T-helper 2 cell treated with Interferon-gamma antibody and Interleukin-4, amounts not matched to agents 100 ng/mL and 5 ng/mL, for 36 hours (primary cell): ENCODE measurements at regions not wholly inside any gene's neighbourhood (a gene's known extent, or its start where the extent isn't known, plus 50 kb on each side); places are given as distances from the start of the nearest gene placed in this dataset.

Experiments used
- intact Hi-C: fragments of 100-400 bp; cut with micrococcal nuclease; formaldehyde crosslinking; loops from one replicate; pipeline ENCODE4 v1.15.1; 2023

GRCh38 chr2:128736046-128736688 lies 417.5 kb upstream of the HS6ST1 start:
- intact Hi-C loops: loop anchor here (5.0 kb wide), 2 partner anchors 414 to 1111 kb away; no protein-coding TSS in a partner anchor

DNA sequence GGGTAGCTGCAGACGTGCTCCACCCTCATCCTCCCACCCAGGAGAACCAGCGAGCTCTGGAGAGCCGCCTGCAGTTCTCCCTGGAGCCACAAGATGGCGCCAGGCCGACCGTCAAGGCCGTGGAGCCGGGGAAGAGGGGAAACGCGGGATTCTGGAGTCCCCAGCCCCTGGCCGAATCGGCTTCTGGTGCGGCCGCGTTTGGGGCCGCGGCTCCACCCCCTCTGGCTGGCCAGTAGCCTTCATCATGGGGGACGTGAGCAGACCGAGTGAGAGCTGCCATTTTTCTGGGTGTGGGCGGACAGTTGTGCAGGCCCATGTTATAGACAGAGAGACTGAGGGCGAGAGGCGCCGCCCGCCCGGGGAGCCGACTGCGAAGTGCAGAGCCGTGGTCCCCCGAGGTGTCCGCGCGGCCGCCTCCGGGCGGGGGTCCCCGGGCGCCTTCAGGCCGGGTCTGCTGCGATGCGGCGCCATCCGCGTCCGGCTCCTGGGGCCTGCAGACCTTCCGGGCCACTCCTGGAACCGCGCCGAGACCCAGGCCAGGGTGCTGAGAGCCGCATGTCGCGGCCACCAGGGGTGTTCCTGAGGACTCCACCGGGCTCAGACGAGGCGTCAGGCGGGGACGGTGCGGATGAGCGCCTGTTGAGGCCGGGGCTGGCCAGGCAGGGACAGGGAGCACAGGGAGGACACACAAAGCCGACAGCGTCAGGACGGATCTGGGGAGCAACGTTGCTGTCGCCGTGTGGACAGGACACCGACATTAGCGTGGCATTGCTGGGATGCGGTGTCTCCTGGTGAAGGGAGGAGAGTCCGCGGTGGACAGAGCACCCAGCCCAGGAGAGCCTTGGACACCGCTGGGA lies 418.2 kb upstream of the HS6ST1 start:
- intact Hi-C loops: loop anchor here (5.0 kb wide), 2 partner anchors 415 to 1110 kb away; no protein-coding TSS in a partner anchor

DNA sequence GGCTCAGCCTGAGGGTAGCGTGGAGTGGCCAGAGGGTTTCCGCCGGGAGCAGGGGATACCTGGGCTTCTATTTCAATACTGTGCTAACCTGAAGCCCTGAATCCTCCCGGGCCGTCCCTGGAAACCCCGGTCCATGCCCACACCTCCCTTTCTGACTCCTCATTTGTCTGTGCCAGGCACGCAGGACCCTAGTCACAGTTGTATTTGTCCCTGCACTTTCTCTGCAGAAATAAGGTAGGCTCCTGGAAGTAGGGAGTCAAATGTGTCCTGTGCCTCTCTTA lies 418.8 kb upstream of the HS6ST1 start:
- intact Hi-C loops: loop anchor here (5.0 kb wide), 2 partner anchors 415 to 1110 kb away; no protein-coding TSS in a partner anchor

- intact Hi-C loops: loop anchor here (5.0 kb wide), 2 partner anchors 416 to 1109 kb away; no protein-coding TSS in a partner anchor
These were observed 419.9 kb upstream of the HS6ST1 start for GRCh38 chr2:128738446-128739110.

DNA sequence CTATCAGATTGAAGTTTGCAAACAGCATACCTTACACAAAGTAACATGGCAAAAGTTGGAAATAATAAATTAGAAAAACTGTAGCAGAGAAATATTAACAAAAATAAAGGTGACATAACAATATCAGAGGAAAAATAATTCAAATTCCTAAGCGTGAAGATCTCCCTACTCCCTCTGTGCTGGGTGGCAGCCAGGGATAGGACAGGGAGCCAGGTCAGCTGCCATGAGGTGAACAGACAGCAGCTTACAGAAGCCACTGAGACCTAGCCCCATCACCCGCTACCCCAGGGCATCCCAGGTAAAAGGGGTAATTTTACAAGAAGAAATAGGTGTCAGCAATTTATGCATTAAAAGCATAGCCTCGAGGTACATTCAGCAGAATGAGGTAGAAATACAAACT lies 423.8 kb upstream of the HS6ST1 start:
- intact Hi-C loops: no loop called here

DNA sequence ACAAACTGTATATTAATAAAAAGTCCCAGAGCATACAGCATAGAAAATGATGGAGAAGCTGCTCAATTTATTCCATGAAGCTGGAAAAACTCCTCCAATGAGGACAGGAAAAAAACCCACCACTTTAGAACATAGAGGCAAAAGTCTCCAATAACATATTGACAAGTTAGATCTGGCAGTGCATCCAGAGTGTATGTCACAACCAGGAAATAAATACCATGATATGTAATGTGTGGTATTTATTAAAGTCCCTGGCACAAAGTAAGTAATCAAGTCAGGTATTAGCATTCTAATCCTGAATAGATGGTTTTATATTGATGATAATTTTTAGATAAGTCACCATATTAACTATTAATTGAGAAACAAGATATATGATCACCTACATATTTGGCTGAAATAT lies 427.3 kb upstream of the HS6ST1 start:
- intact Hi-C loops: no loop called here

DNA sequence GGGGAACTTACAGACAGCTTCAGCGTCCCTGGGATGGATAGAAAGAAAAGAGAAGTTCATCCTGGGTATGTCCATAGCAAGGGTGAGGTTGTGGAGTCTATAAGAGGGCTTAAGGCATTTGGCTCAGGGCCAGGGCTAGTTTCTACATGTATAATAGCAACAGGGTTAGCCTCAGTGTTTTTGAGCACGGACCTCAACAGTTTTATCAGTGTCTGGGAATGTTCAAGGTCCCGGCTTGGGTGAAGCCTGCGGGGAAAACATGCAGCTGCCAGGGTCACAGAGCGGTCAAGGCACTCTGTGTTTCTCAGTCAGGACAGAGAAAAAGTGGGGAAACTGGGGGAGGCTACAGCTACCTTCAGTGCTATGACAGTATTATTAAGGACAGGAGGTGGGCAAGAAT lies 427.7 kb upstream of the HS6ST1 start:
- intact Hi-C loops: no loop called here

GRCh38 chr2:128748336-128748735 lies 429.7 kb upstream of the HS6ST1 start:
- intact Hi-C loops: no loop called here

GRCh38 chr2:128748835-128749605 lies 430.4 kb upstream of the HS6ST1 start:
- intact Hi-C loops: no loop called here

DNA sequence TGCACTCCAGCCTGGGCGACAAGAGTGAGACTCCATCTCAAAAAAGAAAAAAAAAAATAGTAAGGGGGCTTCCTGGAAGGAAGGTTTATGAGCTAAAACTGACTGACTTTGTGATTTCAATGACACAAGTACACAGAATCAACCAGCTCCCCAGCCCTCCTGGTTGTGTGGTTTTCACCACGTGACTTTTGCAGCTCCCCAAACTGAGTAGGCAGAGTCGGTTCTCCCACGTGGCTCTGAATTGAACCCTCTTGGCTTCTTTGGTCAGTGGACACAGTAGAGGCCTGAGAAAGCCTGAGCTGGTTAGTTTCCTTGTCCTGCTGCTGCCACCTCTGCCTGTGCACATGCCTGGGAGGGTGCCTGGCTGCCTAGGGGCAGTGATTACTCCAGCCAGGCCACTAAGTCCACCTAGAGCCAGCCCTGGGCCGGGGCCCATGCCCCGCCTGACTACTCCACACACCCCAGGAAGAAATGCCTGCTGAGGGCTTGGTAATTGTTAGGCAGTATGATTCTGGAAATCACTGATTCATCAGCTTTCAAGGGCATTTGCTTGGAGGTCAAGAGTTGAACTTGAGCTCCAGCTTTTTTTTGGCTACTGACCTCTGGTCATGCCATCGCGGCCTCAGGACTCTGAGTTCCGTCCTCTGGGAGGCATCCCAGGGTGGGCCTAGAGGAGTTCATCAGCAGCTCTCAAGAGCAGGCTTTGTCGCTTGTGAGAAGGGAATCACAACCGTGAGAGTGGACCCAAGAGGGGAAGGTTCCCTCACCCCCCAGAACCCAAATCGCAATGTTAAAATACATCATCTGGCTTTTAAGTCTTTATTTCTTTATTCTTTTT lies 431.9 kb upstream of the HS6ST1 start:
- intact Hi-C loops: no loop called here

DNA sequence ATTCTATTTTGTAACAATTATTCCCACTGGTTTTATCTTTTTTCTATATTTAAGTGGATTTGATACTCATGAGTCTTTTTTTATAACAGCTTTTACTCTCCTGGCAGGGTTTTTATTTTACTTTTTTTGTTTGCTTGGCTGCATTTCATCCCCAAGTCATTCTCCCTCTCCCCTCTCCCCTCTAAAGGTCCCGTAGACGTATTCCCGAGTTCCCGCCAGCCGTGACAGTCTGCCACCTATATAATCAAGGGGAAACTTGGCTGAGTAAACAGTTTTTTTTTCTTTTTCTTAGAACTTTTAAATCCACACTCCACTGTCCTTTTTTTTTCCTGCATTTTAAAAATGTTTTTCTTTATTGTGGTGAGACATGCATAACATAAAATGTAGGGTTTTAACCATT lies 433.1 kb upstream of the HS6ST1 start:
- intact Hi-C loops: no loop called here

GRCh38 chr2:128752691-128753263 lies 434.1 kb upstream of the HS6ST1 start:
- intact Hi-C loops: no loop called here

- intact Hi-C loops: no loop called here
These were observed 434.7 kb upstream of the HS6ST1 start for GRCh38 chr2:128753321-128753720.

DNA sequence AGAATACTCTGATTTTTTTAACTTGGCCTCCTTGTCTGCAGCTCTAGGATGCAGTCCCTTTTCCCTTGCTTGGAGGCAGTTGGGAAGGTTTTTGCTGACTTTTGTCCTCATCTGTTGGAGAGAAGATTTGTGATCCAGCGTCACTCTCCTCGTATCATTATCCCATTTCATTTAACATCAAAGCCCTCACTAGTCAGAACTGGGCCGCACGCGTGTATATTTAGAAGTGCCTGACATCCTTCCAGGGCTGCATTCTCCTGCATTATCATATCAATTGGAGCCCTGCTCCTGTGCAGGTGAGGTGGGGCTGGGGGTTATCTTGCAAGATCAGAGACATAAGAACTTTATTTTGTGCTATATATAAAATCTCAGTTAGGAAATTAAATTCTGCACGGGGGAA lies 435.1 kb upstream of the HS6ST1 start:
- intact Hi-C loops: no loop called here

GRCh38 chr2:128754246-128754724 lies 435.6 kb upstream of the HS6ST1 start:
- intact Hi-C loops: no loop called here

GRCh38 chr2:128755695-128756364 lies 437.2 kb upstream of the HS6ST1 start:
- intact Hi-C loops: no loop called here

- intact Hi-C loops: no loop called here
These were observed 437.7 kb upstream of the HS6ST1 start for GRCh38 chr2:128756365-128756717.

DNA sequence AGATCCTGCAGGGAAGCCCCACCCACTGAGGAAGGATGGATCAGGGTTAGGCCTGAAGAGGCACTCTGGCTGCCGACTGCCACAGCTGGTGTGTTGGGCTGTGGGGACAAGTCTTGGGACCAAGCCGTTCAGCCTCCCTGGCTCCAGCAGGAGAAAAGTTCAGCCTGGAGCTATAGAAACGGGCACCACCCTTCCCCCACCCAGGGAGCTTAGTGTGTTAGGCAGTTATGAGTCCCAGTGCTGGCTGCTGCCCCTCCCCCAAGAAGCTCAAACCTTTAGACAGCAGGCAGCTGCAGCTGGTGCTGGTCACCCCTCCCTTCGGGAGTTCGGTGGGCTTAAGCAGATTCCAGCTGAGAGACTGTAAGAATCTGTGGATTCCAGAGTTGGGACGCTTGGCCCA lies 447.1 kb upstream of the HS6ST1 start:
- intact Hi-C loops: no loop called here

- intact Hi-C loops: no loop called here
These were observed 449.4 kb upstream of the HS6ST1 start for GRCh38 chr2:128768041-128768440.
